NCI-H526 (cell line): ENCODE measurements at regions not wholly inside any gene's neighbourhood (a gene's known extent, or its start where the extent isn't known, plus 50 kb on each side); places are given as distances from the start of the nearest gene placed in this dataset.

Source experiments
- DNase-seq, 2 experiments: peaks; one replicate each; lab custom pipeline; 2025; lab: John Stamatoyannopoulos, UW

DNA sequence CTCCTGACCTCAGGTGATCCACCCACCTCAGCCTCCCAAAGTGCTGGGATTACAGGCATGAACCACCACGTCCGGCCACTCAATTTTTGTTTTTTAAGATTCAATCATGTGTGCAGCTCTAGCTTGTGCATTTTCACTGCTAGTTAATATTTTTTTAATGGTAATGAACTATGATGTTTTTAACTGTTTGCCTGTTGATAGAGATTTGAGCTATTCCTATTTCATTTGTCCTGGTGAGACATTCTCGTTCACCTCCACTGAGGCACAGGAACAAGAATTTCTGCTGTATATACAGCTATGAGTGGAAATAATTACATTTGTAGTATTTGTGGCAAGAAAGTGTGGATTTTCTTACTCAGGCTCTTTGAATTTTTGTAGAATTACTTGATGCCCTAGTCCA, 137.7 kb upstream of the MYOCD start:
- no peak for DNase-seq

DNA sequence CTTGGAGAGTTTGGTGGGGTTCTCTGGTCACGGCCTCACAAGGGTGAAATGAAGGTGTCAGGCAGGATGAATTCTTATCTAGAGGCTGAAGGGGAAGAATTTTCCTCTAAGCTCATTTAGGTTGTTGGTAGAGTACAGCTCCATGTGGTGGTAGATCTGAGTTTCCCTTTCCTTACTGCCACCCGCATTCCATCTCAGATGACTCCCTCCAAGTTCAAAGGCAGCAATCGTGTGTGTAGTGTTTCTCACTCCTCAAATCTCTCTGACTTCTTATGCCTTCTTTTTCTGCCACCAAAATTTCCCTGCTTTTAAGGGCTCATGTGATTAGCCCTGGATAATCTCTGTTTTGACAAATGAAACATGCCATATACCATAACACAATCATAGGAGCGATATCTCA, 135.5 kb upstream of the MYOCD start:
- DNase-seq: no peak

DNA sequence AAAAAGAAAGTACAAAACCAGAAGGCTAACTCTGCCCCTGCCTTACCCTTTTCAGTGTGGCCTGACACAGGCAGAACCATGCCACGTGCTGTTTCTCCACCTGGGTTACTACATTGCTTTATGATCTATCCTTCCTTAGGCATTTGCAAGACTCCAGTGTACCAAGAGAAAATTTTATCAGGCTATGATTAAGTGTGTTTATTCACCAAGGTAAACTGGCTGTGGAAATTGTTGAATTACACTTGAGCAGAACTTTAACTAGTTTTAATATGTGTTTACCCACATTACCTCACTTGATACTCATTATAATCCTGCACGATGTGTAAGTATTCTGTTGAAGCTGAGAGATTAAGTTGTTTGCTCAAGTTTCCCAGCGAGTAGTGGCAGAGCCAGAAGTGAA, 129.7 kb upstream of the MYOCD start:
- DNase-seq: no peak

DNA sequence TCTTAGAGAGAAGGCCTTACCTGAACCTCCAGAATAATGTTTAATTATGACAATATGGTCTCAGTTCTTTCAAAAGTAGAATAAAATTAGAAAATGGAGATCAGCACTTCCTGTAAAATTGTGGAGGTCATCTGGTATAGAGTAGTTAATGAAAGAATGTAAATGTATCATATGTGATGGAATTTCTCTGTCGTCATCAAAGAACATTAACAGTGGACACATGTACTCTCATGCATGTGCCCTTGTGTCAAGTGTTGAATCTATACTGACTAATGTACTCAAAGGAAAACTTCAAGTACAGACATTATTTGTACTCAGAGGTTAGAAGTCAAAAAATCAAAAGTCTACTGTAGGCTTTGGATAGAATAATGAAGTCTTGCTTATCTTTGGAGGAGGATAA, 129.2 kb upstream of the MYOCD start:
- DNase-seq: no peak

DNA sequence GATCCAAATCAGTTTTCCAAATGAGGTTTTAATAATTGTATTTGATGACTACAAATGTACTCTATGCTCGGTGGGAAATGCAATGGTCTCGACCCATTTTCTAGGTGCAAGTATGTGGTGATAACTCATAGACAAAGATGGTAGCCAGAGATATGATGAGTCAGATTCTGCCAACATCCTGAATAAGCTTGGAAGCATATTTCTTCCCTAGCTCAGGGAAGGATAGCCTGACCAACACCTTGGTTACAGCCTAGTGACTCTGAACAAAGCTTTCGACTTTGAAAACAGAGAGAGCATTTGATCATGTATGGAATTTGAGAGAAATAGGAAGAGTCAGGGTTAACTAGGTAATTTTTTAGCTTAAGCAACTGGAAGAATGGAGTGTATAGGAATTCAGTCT, 128.3 kb upstream of the MYOCD start:
- DNase-seq: no peak

DNA sequence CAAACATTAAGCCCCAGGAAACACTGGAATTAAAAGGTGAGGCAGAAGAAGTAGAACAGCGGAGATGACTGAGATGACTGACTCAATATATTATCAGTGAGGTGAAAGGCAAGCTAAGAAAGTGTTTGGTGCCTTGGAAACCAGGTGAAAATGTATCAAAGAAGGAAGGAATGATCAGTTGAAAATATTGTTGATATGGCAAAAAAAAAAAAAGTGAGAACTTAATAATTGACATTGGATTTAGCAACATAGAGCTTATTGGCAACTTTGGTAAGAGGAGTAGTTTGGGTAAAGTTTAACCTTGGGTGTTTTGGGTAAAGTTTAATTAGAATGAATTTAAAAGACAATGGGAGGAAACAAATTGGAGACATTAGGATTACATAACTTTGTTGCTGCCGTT, 127.7 kb upstream of the MYOCD start:
- DNase-seq: no peak

DNA sequence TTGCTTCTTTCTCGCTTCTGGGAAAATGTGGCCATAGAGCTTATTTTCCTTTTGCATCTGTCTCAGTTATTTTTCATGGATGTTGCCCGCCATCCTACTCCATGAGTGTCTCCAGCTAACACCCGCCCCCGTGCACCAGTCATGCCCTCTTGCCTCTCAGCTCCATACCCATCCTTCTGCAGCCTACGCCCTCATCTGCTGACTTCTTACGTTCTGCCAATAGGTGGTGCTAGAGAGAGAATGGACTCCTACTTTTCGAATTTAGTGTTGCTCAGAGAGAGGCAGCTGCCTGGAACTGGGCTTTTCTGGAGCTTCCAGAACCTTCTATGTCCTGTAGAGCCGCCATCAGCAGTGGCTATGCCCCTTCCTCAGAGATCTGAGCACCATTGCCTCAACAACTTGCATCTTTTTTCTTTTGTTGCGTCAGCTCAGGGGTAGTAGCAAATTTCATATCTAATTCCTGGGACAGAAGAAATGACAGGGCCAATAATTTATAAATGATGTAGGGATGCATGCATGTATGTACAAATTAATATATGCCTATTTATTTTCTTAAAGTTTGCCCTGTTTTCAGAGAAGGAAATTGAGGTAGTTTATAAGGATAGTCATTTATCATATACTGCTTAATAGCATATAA, 119.7 kb upstream of the MYOCD start:
- peak; percentile 1 to 30 for DNase-seq

DNA sequence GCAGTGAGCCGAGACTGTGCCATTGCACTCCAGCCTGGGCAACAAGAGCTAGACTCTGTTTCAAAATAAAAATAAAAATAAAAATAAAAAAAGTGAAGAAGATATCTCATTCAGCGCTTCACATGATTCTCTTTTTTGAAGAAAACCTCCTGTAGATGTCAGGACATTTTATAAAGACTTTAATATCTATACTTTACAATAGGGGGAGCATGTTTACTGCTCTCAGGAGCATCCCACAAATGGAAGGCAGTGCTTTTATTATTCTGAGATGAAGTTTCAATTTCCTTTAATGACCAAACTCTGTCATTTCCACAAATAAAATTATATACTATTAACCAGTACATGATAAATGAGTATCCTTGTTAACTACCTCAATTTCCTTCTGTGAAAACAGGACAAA, 118.7 kb upstream of the MYOCD start:
- no peak for DNase-seq

DNA sequence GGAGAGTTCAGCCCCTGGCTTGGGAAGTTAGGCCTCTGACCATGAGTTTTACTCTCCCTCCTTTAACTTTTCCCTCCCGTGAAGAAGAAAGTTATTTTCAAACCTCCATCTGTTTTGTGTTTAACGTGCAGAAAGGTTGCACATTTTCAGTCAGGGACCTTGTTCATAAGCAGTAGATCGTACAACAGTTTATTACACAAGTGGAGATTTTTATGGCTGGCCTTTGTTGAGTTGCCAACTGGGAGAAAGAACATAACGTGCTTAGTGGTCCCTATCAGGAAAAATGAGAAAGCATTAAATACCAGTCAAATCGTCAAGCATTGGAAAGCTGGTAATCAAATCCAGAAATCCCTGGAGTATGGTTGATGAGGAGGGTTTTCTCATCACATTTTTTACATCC, 117.9 kb upstream of the MYOCD start:
- no peak for DNase-seq

DNA sequence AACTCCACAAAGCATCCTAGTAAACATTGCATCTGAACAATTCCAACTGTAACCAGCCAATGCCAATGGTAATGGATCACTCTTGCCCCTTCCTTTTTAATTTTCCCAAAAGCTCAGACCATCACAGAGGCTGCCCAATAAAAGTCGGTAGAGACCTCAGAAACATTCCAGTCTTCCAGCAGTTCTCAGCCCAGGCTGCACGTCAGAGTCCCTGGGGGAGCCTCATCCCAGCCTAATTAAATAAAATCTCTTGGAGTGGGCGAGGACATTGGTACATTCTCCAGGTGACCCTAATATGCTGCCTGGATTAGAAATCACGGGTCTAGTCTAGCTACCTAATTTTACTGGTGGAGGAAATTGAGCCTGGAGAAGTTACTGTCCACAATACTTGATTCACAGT, 117.1 kb upstream of the MYOCD start:
- no peak for DNase-seq

DNA sequence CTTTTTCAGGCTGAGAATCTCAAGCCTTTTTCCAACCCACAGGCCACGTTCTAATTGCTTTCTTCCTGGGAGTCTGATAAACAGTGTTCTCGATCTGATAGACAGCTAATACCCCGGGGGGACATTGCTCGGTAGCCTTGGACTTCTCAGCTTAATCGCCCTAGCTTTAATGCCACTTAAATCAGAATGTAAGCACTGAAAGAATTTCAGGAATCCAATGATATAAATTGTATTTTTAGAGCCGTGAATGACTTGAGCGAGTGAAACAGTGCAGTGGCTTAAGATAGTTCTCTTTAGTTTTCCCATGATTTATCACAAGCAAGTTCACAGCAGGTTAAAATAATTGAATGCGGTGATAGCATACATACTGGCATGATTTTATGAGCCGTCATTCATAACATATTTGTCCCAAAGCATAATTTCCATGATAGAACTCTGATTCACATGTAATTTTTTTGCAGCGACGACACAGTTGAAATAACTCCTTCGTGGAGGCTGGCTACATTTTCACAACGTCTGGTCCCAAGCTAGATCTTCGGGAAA, 116.1 kb upstream of the MYOCD start:
- DNase-seq: no peak

DNA sequence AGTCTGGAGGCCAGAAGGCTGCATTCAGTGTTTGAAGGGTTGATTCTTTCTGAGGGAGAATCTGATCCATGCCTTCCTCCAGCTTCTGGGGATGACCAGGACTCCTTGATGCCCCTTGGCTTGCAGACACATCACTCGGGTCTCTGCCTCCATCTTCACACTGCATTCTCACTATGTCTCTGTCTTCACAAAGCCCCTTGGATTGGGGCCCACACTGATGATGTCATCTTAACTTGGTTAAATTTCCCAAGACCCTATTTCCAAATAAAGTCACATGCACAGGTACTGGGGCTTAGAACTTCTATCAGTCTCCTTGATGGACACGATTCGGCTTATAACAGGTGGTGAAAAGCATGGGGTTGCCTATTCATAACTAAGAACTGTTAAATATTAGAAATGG, 112.1 kb upstream of the MYOCD start:
- no peak for DNase-seq

DNA sequence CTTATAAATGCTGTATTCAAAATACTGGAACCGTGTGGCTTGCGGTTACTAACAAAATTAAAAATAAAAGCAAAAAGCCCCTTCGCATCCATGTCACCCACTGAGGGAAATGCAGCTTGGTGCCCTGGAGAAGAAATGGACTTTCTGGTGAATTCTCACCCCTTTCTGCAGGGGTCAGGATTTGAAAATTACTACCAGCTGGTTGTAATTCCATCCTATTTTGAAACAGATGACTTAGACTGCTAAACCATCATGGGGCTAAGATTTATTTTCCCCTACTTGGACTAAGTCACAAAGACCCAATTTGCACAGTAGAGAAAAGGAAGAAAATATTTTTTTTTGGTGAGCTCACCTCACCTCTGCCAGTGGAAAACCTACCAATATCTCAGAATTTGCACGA, 111.4 kb upstream of the MYOCD start:
- DNase-seq: no peak

DNA sequence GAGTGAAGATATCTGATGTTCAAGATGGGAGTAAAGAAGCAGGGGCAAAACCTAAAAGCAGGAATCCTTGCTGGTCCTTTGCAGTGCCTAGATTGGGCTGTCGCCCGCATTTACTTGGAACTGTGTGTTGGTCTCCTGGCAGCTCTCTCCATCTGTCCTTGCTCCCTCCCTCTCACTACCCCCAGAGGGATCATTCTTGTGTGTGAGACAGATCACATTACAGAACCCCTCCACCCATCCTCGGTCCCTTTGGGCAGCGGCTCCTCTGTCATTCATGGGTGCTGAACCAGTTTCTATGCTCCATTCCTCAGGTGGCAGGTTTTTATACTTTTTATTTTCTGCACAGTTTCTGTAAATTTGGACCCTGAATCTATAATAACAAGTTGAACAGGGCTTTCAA, 99.4 kb upstream of the MYOCD start:
- no peak for DNase-seq

DNA sequence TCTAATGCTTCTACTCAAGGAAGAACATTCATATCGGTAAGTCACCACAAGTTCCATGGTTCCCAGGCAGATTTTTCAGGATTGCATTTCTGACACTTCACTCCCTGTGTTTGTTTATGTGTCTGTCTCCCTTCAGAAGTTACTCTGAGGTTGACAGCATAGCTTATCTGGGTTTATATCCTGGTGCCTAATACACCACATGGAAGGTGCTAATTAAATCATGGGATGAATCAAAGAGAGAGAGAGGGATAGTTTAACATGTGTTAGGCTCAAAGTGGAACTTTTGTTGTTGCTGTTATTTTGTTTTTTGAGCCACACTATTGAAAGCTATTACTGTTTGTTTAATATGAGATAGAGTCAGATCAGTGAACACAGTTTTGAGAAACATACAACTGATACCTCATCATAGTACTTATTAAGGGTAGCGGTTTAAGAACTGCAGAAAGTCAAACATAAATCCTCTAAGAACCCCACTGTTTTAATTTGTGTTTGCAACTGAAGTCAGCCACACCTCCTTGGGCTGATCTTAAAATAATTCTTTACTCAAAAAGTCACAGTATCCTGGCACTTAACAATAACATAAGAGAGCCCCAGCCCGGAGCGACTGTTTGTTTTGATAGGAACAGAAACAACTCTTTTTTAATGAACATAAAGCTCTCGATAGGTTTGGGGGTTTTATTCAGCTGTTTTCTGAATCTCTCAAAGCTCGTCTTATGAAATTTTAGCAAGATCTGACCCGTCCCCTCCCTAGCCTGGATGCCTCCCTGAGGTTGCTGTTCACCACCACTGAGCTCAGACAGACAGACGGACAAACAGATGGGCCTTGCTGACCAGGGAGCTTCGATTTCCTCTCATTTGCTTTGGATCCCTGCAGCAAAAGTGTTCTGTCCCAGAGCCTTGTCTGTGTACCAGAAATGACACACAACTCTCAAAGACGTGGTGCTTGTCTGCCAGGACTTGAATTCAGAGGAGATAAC, 98.3 kb upstream of the MYOCD start:
- no peak for DNase-seq

DNA sequence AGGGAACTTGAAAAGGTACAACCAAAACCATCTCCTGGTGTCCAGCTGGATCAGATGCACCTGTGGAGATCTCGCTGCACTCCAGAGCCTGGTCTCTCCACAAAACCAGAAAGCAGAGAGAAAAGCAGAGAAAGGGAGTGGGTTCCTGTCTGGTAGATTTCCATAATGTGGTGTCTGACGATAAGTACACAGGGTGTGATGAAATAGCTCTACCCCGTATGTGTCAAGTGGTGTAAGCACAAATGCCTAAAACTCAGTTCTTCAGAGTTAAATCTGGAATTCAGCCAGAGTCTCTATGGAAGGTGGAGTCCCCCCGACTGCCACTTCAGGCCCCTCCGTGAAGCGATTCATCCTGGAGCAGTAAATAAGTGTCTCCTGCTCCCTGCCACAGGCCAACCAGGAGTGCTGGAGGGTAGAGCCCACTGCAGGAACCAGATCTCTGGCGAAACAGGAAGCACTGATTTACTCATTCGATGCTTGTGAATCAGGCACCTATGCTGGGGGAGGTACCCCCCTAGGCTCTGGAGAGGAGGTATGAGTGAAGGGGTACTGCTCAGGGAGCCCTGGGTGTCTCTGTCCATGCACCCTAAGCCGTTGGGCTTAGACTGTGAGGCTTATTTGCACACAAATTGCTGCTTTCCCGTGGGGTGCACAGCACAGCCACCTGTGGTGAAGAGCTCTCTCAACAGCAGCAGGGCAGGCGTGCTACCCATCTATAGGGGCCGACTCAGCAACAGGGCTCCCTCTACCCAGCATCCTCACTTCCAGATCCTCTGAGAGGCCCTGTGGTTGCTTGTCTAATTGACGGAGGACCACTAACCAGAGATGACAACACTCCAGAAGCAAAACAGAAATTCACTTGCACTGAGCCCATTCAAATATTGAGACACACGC, 97.1 kb upstream of the MYOCD start:
- no peak for DNase-seq

DNA sequence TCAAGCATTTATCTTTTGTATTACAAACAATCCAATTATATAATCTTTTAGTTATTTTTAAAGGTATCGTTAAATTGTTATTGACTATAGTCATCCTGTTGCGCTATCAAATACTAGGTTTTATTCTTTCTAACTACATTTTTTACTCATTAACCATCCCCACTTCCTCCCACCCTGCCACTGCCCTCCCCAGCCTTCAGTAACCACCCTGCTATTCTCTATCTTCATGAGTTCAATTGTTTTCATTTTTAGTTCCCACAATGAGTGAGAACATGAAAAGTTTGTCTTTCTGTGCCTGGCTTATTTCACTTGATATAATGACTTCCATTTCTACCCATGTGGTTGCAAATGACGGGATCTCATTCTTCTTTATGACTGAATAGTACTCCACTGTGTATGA, 94.1 kb upstream of the MYOCD start:
- DNase-seq: no peak

DNA sequence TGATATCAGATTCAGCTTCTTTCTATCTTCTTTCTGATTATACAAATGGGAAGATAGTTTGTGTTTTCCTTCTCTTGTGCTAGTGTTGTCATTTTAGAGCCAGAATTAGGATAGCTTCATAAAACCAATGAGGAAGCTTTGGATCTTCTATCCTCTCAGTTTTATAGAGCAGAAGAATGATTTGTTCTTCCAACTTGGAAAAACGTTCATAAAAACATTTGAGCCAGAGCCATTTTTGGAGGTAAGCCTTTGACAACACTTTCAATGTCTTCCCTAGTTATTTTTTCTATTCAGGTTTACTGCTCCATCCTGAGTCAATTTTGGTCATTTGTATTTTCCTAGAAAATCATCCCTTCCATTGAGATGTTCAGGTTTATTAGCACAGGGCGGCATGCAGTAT, 91.2 kb upstream of the MYOCD start:
- DNase-seq: no peak

DNA sequence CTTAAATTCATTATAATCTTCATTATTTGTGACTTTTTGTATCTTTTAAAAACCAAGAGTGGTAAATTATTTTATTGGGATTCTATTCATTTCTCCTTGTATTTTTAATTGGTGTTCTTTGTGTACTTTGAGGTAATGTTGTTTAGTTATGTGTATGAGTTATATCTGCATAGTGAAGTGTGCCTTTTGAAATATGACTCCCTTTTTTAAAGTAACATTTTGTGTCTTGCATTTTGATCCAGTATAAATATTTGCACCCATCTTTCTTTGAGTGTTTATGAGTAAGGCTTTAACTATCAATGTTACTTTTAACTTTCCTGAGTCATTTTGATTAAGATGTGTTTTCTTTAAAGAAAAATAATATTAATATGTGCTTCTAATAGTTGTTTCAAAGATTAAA, 90.0 kb upstream of the MYOCD start:
- no peak for DNase-seq

DNA sequence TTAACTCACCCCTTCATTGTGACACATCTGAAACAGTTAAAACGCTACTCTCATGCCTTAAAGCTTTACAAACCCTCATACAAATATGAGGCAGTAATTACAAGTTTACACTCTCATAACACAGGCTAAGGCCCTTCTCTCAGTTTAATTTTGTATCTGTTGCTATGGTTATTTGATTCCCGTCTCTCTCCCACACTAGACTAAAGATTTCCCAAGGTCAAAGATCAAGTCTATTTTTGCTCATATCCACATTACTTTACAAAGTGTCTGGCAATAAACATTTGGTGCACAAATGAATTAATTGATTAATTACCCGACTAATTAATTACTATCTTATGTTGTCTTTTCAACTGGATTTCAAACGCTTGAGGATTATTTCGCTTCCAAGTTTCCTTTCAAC, 86.4 kb upstream of the MYOCD start:
- DNase-seq: no peak

DNA sequence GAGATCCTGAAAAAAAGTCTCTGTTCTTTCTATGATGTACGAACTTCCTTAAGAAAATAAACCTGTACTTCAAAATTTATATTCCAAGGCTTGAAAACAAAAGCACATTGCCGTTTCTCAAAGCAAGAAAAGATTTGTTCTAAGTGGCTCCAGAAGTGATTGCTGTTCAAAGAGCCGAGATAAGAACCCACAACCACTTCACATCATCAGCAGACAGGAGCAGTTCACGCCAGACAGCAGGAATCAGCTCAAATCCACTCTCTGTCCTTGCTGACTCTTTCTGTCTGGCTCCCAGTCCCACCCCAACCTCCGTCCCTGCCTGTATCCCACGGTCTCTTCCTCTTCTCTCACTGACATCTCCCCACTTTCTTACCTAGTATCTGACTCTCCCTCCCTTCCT, 85.0 kb upstream of the MYOCD start:
- DNase-seq: no peak

DNA sequence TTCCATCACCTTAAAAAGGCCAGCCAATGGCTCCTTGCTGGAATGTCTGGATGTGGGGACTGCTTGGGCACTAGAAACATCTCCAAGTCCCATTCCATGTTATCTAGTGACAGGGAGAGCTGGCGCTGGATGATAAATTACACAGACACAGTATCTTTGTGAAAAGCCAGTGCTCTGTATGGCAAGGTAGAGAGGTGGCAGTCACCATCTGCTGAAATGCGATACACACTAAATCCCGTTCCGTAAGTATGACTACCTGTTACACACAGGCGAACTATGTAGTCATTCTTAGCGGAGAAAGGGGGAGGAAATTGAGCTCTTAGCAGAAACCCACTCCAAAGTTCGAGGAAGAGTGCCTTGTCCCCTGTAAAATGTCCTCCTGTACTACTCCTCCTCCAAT, 81.0 kb upstream of the MYOCD start:
- DNase-seq: no peak
